ENCODE measurements at regions not wholly inside any gene's neighbourhood (a gene's known extent, or its start where the extent isn't known, plus 50 kb on each side); places are given as distances from the start of the nearest gene placed in this dataset.

GRCh38 chr2:509888-510287 lies 167.3 kb downstream of the TMEM18 start:
- DNase-seq (ENCODE audit: low spot score), result no peak

- DNase-seq (ENCODE audit: low spot score), result no peak
Observed at GRCh38 chr2:508121-508520, 169.1 kb downstream of the TMEM18 start.

- no peak for DNase-seq (ENCODE audit: low spot score)
Observed at GRCh38 chr2:506866-507265, 170.3 kb downstream of the TMEM18 start.

GRCh38 chr2:506451-506850 lies 170.8 kb downstream of the TMEM18 start:
- no peak for DNase-seq (ENCODE audit: low spot score)

DNA sequence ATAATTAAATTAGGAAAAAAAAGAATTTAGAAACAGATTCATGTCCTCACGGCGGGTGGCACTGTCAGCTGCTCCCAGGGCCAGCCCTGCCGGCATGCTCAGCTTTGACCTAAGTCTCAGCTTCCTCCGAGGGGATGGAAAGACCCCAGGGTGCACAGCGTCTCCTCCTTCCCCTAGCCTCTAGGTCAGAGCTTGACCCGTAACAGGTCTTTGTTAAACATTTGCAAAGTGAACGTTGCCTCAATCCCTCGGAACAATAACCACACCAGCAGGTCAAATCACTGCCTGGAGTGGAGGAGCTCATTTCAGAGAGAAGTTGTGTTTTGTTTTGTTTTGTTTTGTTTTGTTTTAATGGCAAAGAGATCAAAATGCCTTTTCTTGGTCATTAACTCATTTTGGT lies 171.3 kb downstream of the TMEM18 start:
- DNase-seq (ENCODE audit: low spot score), result no peak

- DNase-seq (ENCODE audit: low spot score), result no peak
Observed at GRCh38 chr2:503288-503999, 173.8 kb downstream of the TMEM18 start.

DNA sequence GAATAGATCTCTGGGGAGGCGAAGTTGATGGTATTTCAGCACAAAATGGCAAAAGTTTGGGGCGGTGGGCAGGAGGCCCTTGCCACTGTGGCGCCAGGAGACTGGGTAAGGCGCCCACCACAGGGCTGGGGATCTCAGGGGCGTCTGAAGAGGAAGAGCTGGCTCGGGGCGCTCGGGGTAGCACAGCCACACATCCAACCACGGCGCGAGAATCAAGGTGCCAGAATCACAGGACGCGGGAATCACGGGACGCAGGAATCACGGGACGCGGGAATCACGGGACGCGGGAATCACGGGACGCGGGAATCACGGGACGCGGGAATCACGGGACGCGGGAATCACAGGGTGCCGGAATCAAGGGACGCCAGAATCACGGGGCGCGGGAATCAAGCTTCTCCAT lies 174.4 kb downstream of the TMEM18 start:
- no peak for DNase-seq (ENCODE audit: low spot score)

GRCh38 chr2:501667-502066 lies 175.5 kb downstream of the TMEM18 start:
- DNase-seq (ENCODE audit: low spot score), result no peak

- DNase-seq (ENCODE audit: low spot score), result no peak
Observed at GRCh38 chr2:501130-501529, 176.1 kb downstream of the TMEM18 start.

GRCh38 chr2:499726-500125 lies 177.5 kb downstream of the TMEM18 start:
- DNase-seq (ENCODE audit: low spot score), result no peak

- no peak for DNase-seq (ENCODE audit: low spot score)
Observed at GRCh38 chr2:498493-499178, 178.6 kb downstream of the TMEM18 start.

DNA sequence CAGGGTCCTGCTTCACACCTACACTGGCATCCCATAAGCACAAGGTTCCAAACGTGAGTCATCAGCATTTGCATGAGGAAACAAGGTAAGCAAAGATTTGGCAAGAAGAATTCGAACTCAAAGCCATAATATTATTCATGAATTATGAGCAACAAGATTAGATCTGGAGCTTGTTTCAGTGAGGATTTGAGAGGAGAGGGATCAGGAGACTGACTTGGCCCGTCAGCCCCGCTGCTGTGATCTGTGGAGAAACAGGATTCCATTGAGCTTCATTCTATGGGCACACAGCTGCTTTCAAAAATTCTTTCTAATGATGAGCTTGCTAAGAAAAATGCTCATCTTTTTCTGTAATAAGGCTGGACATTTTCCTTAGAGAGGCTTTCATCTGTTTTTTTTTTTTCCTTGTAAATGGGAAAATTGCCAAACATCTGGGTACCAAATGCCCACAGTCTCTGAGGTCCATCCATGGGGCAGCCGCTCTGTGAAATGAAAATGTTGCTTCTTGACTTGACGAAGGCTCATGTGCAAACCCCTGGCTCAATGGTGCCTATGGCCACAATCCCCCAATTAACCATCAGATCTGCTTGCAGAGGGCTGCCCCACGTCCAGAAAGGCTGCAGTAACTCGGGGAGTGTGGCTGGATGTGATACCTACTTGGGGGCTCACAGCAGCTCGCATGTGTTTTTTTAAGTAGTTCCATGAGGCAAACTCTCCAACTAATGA lies 179.3 kb downstream of the TMEM18 start:
- DNase-seq (ENCODE audit: low spot score), result no peak

DNA sequence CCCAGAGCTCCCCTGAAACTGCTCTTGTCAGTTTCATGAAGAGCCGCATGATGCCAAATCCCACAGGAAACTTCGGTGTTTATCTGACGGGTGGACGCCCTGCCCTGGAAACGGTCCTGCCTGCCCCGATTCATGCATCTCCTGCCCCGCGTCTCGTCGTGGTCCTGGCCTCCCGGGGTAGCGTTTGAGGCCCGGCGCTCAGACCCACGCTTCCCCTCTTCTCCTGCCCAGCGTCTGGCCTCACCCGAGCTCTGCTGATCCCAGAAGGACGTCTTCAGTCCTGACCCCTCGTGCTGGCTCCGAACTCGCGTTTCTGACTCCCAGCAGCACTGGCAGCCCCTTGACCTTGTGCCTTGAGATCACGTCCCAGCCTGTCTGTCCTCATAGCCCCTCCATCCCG lies 180.5 kb downstream of the TMEM18 start:
- no peak for DNase-seq (ENCODE audit: low spot score)

DNA sequence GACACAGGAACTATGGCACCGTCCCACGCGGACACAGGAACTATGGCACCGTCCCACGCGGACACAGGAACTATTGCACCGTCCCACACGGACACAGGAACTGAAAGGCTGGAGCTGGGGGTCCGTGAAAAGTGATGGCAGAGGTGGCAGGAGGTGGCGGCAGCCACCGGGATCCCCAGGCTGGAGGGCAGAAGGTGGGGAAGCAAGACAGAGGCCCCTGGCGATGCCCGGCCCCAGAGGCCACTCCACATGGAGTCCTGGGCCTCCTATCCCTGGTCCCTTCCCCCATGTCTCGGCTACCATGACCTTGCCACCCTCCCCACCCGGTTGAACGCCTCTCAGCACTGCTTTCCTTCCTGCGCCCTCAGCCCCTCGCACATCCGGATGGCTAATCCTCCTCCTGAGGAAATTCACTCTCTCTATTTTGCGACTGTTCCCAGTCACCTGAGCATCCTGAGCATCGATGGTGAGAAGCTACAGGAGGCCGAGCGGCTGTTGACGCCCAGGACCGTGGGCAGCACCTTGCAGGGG lies 181.4 kb downstream of the TMEM18 start:
- DNase-seq (ENCODE audit: low spot score), result no peak

DNA sequence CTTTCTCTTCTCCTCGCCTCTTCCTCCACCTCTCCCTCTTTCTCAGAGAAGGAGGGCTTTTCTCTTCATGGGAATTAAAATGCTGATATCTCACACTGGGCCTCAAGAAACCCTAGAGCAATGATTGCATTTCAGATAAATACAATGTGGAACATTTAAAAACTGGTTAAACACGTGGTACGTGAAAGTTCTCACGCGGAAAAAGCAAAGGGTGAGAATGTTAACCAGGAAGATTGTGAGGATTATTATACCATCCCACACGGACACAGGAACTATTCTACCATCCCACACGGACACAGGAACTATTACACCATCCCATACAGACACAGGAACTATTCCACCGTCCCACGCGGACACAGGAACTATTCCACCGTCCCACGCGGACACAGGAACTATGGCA lies 182.4 kb downstream of the TMEM18 start:
- no peak for DNase-seq (ENCODE audit: low spot score)

DNA sequence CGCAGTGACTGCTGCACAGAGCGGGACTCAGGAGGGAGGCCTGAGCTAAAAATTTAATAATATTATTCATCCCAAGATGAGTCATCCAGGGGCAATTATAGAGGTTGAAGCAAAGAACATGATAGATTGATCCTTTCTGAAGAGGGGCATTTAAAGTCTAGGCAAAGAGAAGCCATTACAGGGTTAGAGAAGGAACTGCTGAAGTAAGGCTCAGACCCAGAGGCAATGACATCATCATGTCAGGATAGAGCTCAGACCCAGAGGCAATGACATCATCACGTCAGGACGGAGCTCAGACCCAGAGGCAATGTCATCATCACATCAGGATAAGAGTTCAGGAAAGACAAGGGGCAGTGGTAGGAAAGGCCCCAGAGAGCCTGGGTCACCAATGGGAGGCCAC lies 184.0 kb downstream of the TMEM18 start:
- DNase-seq (ENCODE audit: low spot score), result no peak

DNA sequence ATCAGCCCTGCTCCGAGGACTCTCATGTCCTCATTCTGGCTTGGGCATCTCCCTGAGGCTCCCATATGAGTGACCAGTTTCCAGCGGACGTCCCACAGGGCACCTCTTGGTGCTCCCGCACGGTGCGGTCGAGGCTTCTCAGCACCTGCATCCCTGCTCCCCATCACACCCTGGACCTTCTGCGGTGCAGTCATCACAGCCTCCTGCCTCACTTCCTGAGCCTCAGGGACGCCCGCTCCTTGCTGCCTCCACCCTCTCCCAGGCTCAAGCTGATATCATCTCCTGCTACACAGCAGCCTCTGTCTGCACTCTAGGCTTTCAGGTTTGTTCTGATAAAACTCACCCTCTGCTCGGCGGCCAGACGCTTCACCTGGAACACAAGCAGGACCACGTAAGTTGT lies 185.0 kb downstream of the TMEM18 start:
- DNase-seq (ENCODE audit: low spot score), result no peak

DNA sequence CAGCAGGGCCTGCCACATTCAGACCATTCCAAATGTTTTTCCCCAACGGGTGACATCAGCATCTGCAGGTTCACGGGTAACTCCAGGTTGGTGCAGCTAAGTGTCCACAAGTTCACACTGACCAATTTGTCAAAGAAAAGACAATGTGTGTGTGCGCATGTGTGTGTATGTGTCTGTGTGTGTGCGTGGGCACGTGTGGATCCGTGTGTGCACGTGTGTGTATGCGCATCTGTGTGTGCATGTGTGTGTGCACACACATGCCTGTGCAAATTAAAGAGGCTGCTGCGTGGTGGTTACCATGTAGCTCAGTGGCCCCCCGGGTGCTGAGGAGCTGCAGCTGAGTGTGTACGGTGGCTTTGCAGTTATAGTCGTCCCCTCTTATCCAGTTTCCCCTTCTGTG lies 187.4 kb downstream of the TMEM18 start:
- no peak for DNase-seq (ENCODE audit: low spot score)

- no peak for DNase-seq (ENCODE audit: low spot score)
Observed at GRCh38 chr2:489084-489483, 188.1 kb downstream of the TMEM18 start.

DNA sequence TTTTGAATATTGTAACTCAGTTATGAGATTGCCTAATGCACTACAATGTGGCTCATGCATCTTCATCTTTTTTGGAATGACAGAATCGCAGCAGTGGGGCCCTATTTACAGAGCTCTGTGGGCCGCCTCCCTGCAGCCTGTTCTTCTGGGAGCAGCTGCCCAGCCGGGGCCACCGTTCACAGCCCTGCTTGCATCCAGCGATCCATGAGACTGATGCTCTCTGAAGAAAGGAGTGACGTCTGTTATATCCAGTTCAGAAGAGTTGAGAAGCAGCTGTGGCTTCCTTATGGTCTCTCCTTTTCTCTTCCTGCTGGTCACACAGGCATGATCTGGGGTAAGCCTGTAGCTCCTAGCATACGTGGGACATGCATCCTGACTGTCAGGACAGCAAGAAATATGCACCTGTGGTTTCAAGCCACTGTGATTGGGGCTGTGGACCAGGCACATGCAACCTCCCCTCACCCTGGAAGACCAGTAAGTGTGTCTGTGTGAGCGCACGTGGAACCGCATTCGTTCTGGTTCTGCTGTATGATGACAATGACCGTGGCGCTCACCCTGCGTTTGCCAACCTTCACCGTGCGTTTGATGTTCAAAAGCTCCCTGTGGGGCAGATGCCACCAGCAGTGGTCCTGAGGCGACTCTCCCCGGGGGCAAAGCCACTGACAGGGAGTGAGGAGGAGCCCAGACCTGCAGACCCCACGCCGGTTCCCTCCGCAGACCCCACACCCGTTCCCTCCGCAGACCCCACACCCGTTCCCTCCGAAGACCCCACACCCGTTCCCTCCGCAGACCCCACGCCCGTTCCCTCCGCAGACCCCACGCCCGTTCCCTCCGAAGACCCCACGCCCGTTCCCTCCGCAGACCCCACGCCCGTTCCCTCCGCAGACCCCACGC lies 189.8 kb downstream of the TMEM18 start:
- DNase-seq (ENCODE audit: low spot score), result no peak

DNA sequence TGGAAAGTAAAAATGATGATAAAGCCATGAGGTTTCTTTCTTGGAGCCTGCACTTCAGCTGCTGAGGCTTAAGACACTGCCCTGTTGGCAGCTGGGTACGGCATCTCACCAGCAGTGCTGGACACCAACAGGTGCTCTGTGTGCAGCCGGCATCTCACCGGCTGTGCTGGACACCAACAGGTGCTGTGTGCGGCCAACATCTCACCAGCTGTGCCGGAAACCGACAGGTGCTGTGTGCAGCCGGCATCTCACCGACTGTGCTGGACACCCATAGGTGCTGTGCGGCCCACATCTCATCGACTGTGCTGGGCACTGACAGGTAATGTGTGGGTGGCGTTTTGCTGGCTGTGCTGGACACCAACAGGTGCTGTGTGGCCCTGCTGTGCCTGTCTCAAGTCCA lies 190.8 kb downstream of the TMEM18 start:
- no peak for DNase-seq (ENCODE audit: low spot score)

DNA sequence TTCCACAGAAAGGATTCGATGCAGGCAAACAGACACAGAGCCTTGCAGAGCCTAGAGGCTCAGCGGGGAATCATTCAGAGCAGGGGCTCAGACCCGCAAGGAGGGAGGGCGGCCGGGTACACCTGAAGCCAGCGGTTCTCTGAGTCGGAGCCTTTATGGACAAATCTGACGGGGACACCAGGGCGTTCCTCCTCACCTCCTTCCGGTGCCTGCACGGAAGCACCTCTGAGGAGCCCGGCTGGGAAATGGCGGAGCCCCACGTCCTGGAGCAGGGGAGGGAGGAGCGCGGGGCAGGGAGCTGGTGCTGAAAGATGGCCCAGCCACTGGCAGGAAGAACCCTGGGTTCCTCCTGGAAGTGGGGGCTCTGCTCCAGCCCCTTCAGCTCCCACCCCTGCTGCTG lies 193.5 kb upstream of the ALKAL2 start:
- DNase-seq (ENCODE audit: low spot score), result no peak

Measured in CD4-positive, alpha-beta T cell treated with Interleukin-15 for 4 hours (primary cell).